Caki2 (cell line): ENCODE measurements at regions not wholly inside any gene's neighbourhood (a gene's known extent, or its start where the extent isn't known, plus 50 kb on each side); places are given as distances from the start of the nearest gene placed in this dataset.

ENCODE experiments used
- DNase-seq: peaks from one replicate; pipeline ENCODE4 v3.0.0-alpha.2; 2015; ENCODE audit warnings: low read depth
- in situ Hi-C: cut with HindIII; loops from 2 replicates; pipeline ENCODE4 v1.10.0; 2016; ENCODE audit warnings: low sequenced_read_pairs, low pct_unique_long_range_greater_than_20kb, mixed read lengths

DNA sequence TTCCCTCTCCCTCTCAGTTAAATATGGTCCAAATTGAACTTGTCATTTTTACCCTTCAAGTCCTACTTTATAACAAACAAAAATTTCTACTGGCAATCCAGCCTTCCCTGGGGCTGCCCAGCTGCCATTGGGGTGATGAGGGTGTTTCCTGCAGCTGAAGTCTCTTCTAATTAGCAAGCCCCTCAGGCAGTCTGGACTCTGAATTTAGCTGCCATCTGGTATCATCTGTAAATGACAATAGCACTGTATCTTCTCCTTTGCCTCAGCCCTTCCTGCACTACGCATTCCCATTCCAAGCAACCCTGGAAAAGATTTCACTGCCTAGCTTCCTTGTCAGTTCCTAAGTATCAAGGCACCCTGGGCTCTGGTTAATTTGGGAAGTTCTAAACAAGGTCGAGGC is 331.1 kb upstream of the KLF12 start:
- no peak for DNase-seq
- in situ Hi-C loops: no loop called here

DNA sequence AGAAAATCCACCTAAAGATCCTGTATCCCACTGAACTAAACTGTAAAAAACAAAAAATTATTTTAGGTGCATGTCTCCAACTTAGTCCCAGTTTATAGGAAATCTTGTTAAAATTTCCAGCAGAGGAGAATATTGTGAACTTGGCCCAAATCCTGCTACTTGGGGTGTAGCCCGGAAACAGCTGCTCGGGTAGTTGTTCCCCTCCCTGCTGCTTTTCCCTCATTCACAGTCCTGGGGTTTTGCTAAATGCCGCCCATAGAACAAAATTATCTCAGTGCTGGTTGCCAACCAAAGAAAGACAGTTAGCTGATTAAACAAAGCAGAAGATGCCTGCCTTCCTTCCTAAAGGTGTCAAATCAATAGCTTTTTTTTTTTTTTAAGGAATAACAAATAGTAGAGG is 330.5 kb upstream of the KLF12 start:
- in situ Hi-C loops: no loop called here
- DNase-seq: no peak

GRCh38 chr13:74461011-74461410 is 326.8 kb upstream of the KLF12 start:
- in situ Hi-C loops: no loop called here
- no peak for DNase-seq

DNA sequence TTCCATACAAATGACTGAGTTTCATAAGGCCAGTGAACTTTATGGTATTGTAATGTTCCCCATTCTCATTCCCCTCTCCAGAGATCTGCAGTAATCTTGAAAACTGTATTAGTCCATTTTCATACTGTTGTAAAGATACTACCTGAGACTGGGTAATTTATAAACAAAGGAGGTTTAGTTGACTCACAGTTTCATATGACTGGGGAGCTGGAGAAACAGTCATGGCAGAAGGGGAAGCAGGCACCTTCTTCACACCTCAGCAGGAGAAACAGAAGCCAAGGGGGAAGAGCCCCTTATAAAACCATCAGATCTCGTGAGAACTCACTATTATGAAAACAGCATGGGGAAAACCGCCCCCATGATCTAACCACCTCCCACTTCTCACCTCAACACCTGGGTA is 318.7 kb upstream of the KLF12 start:
- DNase-seq: no peak
- in situ Hi-C loops: no loop called here

GRCh38 chr13:74452176-74452575 is 318.0 kb upstream of the KLF12 start:
- in situ Hi-C loops: no loop called here
- DNase-seq: no peak

DNA sequence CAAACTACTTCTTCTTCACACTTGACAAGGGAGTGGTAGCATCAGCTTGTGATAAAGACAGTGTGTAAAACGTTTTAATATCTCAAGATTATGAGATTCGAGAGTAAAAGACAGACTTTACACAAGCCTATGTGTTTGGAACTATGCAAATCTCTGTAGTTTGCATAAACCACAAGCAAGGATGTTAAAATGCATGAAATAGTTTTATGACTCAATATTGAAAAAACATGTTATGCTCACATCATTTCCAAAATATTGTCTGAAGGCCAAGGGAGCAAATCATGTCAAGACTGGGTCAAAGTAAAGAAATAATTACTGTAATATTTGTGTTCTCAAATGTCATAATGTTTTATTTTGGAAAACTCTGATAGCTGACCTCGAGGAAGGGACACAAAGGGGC is 316.8 kb upstream of the KLF12 start:
- in situ Hi-C loops: no loop called here
- no peak for DNase-seq

GRCh38 chr13:74450525-74450845 is 316.3 kb upstream of the KLF12 start:
- in situ Hi-C loops: no loop called here
- no peak for DNase-seq

GRCh38 chr13:74449811-74450524 is 315.8 kb upstream of the KLF12 start:
- in situ Hi-C loops: no loop called here
- no peak for DNase-seq

- in situ Hi-C loops: no loop called here
- DNase-seq: no peak
Measured at GRCh38 chr13:74444864-74445479, 310.8 kb upstream of the KLF12 start.

DNA sequence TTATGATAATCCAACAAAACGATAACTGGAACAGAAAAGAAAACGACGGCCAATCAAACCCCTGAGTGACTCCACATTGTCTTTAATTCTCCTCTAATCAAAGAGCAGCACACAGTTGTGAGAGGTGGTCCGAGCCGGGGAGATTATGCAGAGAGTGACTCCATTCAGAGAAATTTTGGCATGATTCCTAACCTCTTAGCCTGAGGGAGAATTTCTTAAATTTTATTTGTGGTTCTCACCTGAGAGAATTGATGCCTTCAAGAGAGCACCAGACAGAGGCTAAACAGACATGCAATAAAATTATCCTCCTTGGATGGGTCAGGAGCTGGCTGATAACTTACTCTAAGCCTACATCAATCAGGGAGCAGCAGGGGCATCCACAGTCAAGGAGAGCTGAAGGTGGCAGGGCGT is 310.0 kb upstream of the KLF12 start:
- no peak for DNase-seq
- in situ Hi-C loops: no loop called here

DNA sequence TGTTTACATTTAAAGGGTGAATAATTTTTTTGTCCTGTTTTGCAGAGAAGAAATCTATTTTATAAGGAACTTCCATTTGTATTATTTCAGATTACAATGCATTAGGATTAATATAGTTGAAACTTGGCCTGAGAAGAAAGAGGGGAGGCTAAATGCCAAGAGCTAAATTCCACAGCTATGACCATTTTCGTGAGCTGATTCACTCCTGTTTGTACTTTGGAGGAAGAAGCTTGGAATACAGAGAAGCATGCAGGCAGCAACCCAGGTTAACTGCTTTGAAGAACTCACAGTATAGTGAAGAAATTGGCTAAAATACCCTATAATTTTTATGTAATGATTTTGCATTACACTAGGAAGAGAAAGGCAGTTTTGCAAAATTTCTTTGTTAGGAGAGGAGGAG is 309.4 kb upstream of the KLF12 start:
- no peak for DNase-seq
- in situ Hi-C loops: no loop called here

GRCh38 chr13:74442751-74443150 is 308.5 kb upstream of the KLF12 start:
- no peak for DNase-seq
- in situ Hi-C loops: no loop called here

- DNase-seq: no peak
- in situ Hi-C loops: no loop called here
Measured at GRCh38 chr13:74438901-74439300, 304.7 kb upstream of the KLF12 start.

DNA sequence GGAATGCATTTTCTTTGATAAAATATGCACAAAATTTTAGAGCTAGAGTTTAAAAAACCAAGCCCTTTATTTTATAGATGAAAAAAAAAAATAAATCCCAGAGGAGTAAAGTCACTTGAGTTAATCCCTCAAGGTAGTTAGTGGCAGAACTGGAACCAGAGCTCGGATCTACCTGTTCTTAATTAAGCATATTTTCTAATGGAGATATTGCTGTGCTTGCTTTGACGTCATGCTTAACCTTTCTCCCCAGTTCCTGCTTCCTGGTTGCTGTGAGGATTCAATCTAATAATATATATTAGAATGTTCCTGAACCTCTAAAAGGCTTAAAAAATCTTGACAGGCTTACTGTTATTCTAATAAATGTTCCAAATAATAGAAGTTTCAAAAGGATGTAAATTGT is 300.6 kb upstream of the KLF12 start:
- in situ Hi-C loops: no loop called here
- DNase-seq: no peak

- no peak for DNase-seq
- in situ Hi-C loops: no loop called here
Measured at GRCh38 chr13:74424455-74424854, 290.3 kb upstream of the KLF12 start.

GRCh38 chr13:74423434-74423833 is 289.2 kb upstream of the KLF12 start:
- no peak for DNase-seq
- in situ Hi-C loops: no loop called here

DNA sequence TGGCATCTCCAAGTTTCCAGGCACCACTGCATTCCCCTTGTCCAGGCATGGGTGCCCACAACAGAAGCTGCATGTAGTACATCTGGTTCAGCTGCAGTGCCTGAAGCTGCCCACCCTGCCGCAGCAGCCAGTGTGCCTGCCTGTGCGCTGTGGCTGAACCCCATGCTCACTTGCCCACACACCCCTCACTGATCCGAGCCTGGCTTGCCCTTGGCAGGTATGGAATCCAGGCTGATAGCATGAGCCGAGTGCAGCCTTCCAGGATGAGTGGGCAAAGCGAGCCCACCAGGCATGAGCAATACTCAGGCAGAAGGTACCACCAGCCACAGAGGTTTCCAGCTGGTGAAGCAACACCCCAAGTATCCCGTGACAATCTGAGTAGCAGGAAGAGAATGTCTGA is 280.3 kb upstream of the KLF12 start:
- DNase-seq: no peak
- in situ Hi-C loops: no loop called here

- in situ Hi-C loops: no loop called here
- no peak for DNase-seq
Measured at GRCh38 chr13:74413482-74413881, 279.3 kb upstream of the KLF12 start.

DNA sequence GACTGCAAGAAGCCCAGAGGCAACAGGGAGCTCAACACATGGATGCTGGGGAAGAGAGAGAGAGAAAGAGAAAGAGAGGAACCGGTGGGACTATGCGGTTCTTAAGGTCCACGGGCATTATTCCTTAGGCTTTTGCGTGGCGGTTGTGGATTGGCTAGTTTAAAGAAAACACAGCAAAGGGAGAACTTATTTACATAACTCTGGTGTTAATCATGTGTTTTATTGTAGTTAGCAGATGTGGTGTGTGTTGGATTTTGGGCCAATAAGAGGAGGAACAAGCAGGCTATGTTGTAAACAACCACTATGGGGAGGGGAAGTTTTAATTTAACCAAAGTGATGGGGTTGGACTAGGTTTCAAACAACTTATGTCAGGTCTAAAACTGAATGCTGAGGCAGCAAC is 275.3 kb upstream of the KLF12 start:
- DNase-seq: no peak
- in situ Hi-C loops: no loop called here

- no peak for DNase-seq
- in situ Hi-C loops: no loop called here
Measured at GRCh38 chr13:74406420-74406819, 272.2 kb upstream of the KLF12 start.
